ENCODE measurements at regions not wholly inside any gene's neighbourhood (a gene's known extent, or its start where the extent isn't known, plus 50 kb on each side); places are given as distances from the start of the nearest gene placed in this dataset.

- peak in 1 of 2 donors; percentile 97 for DNase-seq
Measured at GRCh38 chr17:81345228-81346089, 49.8 kb upstream of the BAHCC1 start.
